PC-3 (cell line): ENCODE measurements at regions not wholly inside any gene's neighbourhood (a gene's known extent, or its start where the extent isn't known, plus 50 kb on each side); places are given as distances from the start of the nearest gene placed in this dataset.

Experiments
- ATAC-seq: fragments of 200-7000 bp; cut with Tn5 transposase; 2 replicates; pipeline ENCODE4 v1.9.1; 2020; ENCODE audit warnings: mild to moderate bottlenecking, moderate library complexity
- BruUV-seq: library from RNA; stranded (reverse); fragments of 400-500 nt; replicated peaks from 2 replicates; lab custom pipeline; 2021; lab: Mats Ljungman, UMichigan
- CTCF ChIA-PET: fragments of 300-600 bp; sonication (Branson Sonifier 250); formaldehyde crosslinking; loops from one replicate; lab custom pipeline; 2022; ENCODE audit warnings: antibody characterized with exemption; lab: Charles Lee
- POLR2A ChIA-PET: fragments of 300-600 bp; sonication (Branson Sonifier 250); formaldehyde crosslinking; loops from one replicate; lab custom pipeline; 2022; ENCODE audit warnings: antibody characterized with exemption; ENCODE audit not compliant: unreplicated experiment; lab: Charles Lee
- DNase-seq: peaks from one replicate; pipeline ENCODE4 v3.0.0-alpha.2; 2015
- H2AFZ ChIP-seq: fragments of 300-600 bp; sonication (generic); 2 replicates; pipeline ENCODE4 v1.6.0; 2016; ENCODE audit warnings: antibody characterized with exemption, low read length
- H3F3A ChIP-seq: fragments of 300-600 bp; sonication (generic); one replicate; pipeline ENCODE4 v1.6.0; 2017; ENCODE audit warnings: antibody characterized with exemption, low read length, control low read depth, mild to moderate bottlenecking; ENCODE audit not compliant: unreplicated experiment
- H3K27ac ChIP-seq: fragments of 300-600 bp; sonication (generic); 2 replicates; pipeline ENCODE4 v1.5.1; 2016; ENCODE audit warnings: mild to moderate bottlenecking, low read length
- H3K27me3 ChIP-seq: fragments of 300-600 bp; sonication (generic); 2 replicates; pipeline ENCODE4 v1.6.1; 2016; ENCODE audit warnings: low read length, mixed read lengths
- H3K36me3 ChIP-seq: fragments of 300-600 bp; sonication (generic); 2 replicates; pipeline ENCODE4 v1.6.1; 2016; ENCODE audit warnings: low read depth, mixed run types, low read length, mixed read lengths
- H3K4me1 ChIP-seq: fragments of 300-600 bp; sonication (generic); 2 replicates; pipeline ENCODE4 v1.5.1; 2016; ENCODE audit warnings: low read length; ENCODE audit not compliant: insufficient read depth
- H3K4me2 ChIP-seq: fragments of 300-600 bp; sonication (generic); 2 replicates; pipeline ENCODE4 v1.6.0; 2016; ENCODE audit warnings: low read length
- H3K4me3 ChIP-seq: fragments of 300-600 bp; sonication (generic); 2 replicates; pipeline ENCODE4 v1.5.1; 2016; ENCODE audit warnings: mild to moderate bottlenecking, low read length, mixed read lengths
- H3K79me2 ChIP-seq: fragments of 300-600 bp; sonication (generic); 2 replicates; pipeline ENCODE4 v1.6.1; 2017; ENCODE audit warnings: low read length, mixed read lengths
- H3K9ac ChIP-seq: fragments of 300-600 bp; sonication (generic); 2 replicates; pipeline ENCODE4 v1.6.0; 2016; ENCODE audit warnings: mild to moderate bottlenecking, low read length
- H3K9me2 ChIP-seq: fragments of 300-600 bp; sonication (generic); replicated peaks from 2 replicates; pipeline ENCODE4 v1.6.1; 2016; ENCODE audit warnings: mixed run types, low read length, mixed read lengths
- H3K9me3 ChIP-seq: fragments of 300-600 bp; sonication (generic); 2 replicates; pipeline ENCODE4 v1.6.1; 2016; ENCODE audit warnings: low read length, mixed read lengths
- H4K20me1 ChIP-seq: fragments of 300-600 bp; sonication (generic); 2 replicates; pipeline ENCODE4 v1.6.1; 2016; ENCODE audit warnings: low read length, mixed read lengths
- EZH2 ChIP-seq: fragments of 300-600 bp; sonication (generic); IDR thresholded peaks from one replicate; pipeline ENCODE4 v1.6.1; 2017; ENCODE audit warnings: antibody characterized with exemption, mild to moderate bottlenecking, low read length; ENCODE audit not compliant: unreplicated experiment
- EZH2phosphoT487 ChIP-seq: fragments of 300-600 bp; sonication (generic); IDR thresholded peaks from 2 replicates; pipeline ENCODE4 v1.6.1; 2018; ENCODE audit warnings: mild to moderate bottlenecking, antibody characterized with exemption, low read length, borderline replicate concordance
- intact Hi-C: fragments of 100-400 bp; cut with micrococcal nuclease; formaldehyde crosslinking; loops from 2 replicates; pipeline ENCODE4 v1.9.0; 2023
- TF ChIP-seq, protein P1 (sequence below): fragments of 300-600 bp; sonication (generic); conservative IDR thresholded peaks from 2 replicates; pipeline ENCODE4 v1.5.1; 2017; ENCODE audit warnings: antibody characterized with exemption, low read depth, mild to moderate bottlenecking, low read length

DNA sequence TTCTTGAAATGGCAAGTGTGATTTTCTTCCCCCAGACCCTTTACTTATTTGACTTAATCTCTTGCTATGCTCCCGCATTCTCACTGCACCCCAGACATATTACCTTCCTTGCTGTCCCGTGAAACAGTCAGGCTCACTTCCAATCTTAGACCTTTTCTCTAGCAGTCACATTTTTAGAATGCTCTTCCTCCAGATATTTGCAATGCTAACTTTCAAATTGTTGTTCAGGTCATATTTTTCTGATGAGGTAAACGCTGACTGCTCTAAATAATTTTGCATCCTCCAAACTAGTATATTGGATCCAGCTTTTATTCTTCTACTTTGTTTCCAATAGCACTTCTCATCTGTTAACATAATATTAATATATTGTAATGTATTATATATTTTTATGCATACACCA lies 648.2 kb upstream of the NEGR1 start:
- no TSS peak for BruUV-seq

DNA sequence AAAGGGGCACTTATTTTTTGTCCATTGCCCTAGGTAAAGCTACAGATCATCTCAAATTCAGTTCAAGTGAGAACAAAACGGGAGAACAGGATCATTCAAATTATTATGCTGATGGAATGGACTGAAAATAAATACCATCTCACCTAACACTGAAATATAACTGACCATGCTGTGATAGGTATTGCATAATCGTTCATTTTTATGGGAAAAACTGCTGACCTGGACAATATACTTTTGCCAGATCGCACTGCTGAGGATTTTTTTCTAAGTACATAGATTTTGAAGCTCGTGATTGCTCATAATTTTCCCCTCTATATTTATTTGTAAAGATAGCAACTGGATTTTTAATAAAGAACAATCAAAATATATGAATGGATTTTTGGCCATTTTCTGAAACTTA lies 636.6 kb upstream of the NEGR1 start:
- Histone ChIP-seq H3K9ac (no peak overlapping the region), H3K4me1 (no peaks in the 10 kb centered on the region), H3K27ac (no peak overlapping the region), H3K36me3 (no peaks in the 10 kb centered on the region), H3K9me2 (no peaks in the 10 kb centered on the region), H3K27me3 (no peaks in the 10 kb centered on the region), H3K9me3 (no peaks in the 10 kb centered on the region), H3K4me3 (no peak overlapping the region), H3F3A (no peaks in the 10 kb centered on the region), H3K79me2 (no peaks in the 10 kb centered on the region), H3K4me2 (no peak overlapping the region), H2AFZ (no peak overlapping the region), H4K20me1 (no peaks in the 10 kb centered on the region)
- TF ChIP-seq EZH2 (no peak), EZH2phosphoT487 (no peak)
- TF ChIP-seq, protein P1, sequence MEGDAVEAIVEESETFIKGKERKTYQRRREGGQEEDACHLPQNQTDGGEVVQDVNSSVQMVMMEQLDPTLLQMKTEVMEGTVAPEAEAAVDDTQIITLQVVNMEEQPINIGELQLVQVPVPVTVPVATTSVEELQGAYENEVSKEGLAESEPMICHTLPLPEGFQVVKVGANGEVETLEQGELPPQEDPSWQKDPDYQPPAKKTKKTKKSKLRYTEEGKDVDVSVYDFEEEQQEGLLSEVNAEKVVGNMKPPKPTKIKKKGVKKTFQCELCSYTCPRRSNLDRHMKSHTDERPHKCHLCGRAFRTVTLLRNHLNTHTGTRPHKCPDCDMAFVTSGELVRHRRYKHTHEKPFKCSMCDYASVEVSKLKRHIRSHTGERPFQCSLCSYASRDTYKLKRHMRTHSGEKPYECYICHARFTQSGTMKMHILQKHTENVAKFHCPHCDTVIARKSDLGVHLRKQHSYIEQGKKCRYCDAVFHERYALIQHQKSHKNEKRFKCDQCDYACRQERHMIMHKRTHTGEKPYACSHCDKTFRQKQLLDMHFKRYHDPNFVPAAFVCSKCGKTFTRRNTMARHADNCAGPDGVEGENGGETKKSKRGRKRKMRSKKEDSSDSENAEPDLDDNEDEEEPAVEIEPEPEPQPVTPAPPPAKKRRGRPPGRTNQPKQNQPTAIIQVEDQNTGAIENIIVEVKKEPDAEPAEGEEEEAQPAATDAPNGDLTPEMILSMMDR: no peak
- intact Hi-C loops: no loop called here
- no peak for DNase-seq
- no TSS peak for BruUV-seq
- POLR2A ChIA-PET: no interaction called here
- CTCF ChIA-PET: no interaction called here
- ATAC-seq: no peak

More for the DNA sequence above, 648.2 kb upstream of the NEGR1 start:
- Histone ChIP-seq H3K9me2 (no peaks in the 10 kb centered on the region), H3K4me3 (no peak overlapping the region), H3F3A (no peaks in the 10 kb centered on the region), H4K20me1 (no peaks in the 10 kb centered on the region), H3K9ac (no peak overlapping the region), H3K9me3 (no peaks in the 10 kb centered on the region), H3K36me3 (no peaks in the 10 kb centered on the region), H3K27me3 (no peaks in the 10 kb centered on the region), H2AFZ (no peak overlapping the region), H3K4me1 (0 out of 2 replicates have a peak, but pooled peaks cover 4% of the 10 kb centered on the region), H3K79me2 (no peaks in the 10 kb centered on the region), H3K27ac (no peak overlapping the region), H3K4me2 (no peak overlapping the region)
- CTCF ChIA-PET: no interaction called here
- intact Hi-C loops: no loop called here
- ATAC-seq (no peak), DNase-seq (no peak)
- TF ChIP-seq EZH2phosphoT487 (no peak), EZH2 (no peak)
- TF ChIP-seq, protein P1: no peak
- POLR2A ChIA-PET: no interaction called here

DNA sequence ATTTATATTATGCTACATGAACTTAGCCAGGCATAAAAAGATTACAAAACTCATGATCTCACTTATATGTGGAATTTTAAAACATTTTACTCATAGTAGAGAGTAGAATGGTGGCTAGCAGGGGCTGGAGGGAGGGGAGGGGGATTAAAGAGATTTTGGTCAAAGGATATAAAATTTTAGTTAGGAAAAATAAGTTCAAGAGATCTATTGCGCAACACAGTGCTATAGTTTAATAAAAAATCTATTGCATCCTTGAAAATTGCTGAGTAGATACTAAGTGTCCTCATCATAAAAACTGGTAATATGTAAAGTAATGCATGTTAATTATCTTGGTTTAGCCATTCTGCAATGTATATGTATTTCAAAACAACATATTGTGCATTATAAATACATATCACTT lies 635.6 kb upstream of the NEGR1 start:
- H3K79me2 ChIP-seq: no peaks in the 10 kb centered on the region
- no peaks in the 10 kb centered on the region for H3K27me3 ChIP-seq
- H3K9me2 ChIP-seq: no peaks in the 10 kb centered on the region
- H3K36me3 ChIP-seq: no peaks in the 10 kb centered on the region
- ChIA-PET POLR2A (no interaction called here), CTCF (no interaction called here)
- H2AFZ ChIP-seq: no peak overlapping the region
- H3K4me2 ChIP-seq: no peak overlapping the region
- no peak overlapping the region for H3K9ac ChIP-seq
- H3K4me3 ChIP-seq: no peak overlapping the region
- DNase-seq (no peak), ATAC-seq (no peak)
- BruUV-seq: no TSS peak
- H3K9me3 ChIP-seq: no peaks in the 10 kb centered on the region
- no peak overlapping the region for H3K27ac ChIP-seq
- H3F3A ChIP-seq: no peaks in the 10 kb centered on the region
- no peaks in the 10 kb centered on the region for H3K4me1 ChIP-seq
- no peaks in the 10 kb centered on the region for H4K20me1 ChIP-seq
- no peak for TF ChIP-seq EZH2phosphoT487
- TF ChIP-seq EZH2: no peak
- TF ChIP-seq, protein P1: no peak
- intact Hi-C loops: no loop called here
